ENCODE measurements at regions not wholly inside any gene's neighbourhood (a gene's known extent, or its start where the extent isn't known, plus 50 kb on each side); places are given as distances from the start of the nearest gene placed in this dataset.

DNA sequence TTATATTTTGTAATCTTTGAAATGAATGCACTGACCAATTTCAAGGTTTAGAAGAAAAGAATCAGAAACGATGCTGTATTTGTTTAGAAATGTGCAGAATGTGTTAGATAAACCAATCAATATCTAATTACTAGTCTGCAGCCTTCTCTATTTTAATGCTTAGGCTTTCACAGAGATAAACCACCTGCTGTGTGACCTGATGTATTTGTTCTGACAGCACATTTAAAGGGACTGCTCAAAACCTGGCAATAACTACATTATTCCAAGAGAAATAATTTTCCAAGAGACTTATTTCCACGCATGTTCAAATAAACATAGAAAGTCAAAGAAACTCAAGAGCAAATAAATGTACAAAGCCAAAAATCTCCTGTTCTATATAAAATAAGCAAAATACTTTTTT, 641.6 kb upstream of the PCDH20 start:
- no TSS peak for BruUV-seq (replicated peaks)
- CTCF ChIA-PET = no interaction called here

More for the DNA sequence above, 641.6 kb upstream of the PCDH20 start:
- H3K4me3 ChIP-seq (replicated peaks in 1 of 3; ENCODE audit: insufficient read depth in 1 of 3, low read depth in 1 of 3, low read length in 3 of 3) = no peak overlapping the region
- POLR2A ChIA-PET = no interaction called here
- H4K20me1 ChIP-seq (replicated peaks; ENCODE audit: control insufficient read depth, extremely low read depth, insufficient read depth, low read length) = no peaks in the 10 kb centered on the region
- no peaks in the 10 kb centered on the region for H3K9me1 ChIP-seq (replicated peaks; ENCODE audit: control insufficient read depth, extremely low read depth, insufficient read depth, low read length)
- no peak overlapping the region for H3K27ac ChIP-seq (ENCODE audit: insufficient read depth, low read depth, low read length)
- no peak overlapping the region for H3K4me2 ChIP-seq (ENCODE audit: insufficient read depth, low read length)
- no peaks in the 10 kb centered on the region for H3K79me2 ChIP-seq (ENCODE audit: control insufficient read depth, insufficient read depth, low read length)
- TF ChIP-seq FOS (IDR thresholded peaks at IDR 0.05; ENCODE audit: borderline replicate concordance, insufficient read depth, low read length) = no peak
- TF ChIP-seq POLR2A (IDR thresholded peaks at IDR 0.05; ENCODE audit: low read depth, low read length) = no peak
- TF ChIP-seq POLR2AphosphoS5 (IDR thresholded peaks at IDR 0.05; ENCODE audit: insufficient read depth, low read depth, low read length) = no peak
- no peak for TF ChIP-seq MAX (IDR thresholded peaks at IDR 0.05; ENCODE audit: insufficient read depth, insufficient read length)
- no peak for TF ChIP-seq MYC (IDR thresholded peaks at IDR 0.05; ENCODE audit: low read depth, low read length)
- no peak for TF ChIP-seq EZH2 (IDR thresholded peaks at IDR 0.05; ENCODE audit: borderline replicate concordance, low read depth, low read length, severe bottlenecking)
- TF ChIP-seq, protein P1, sequence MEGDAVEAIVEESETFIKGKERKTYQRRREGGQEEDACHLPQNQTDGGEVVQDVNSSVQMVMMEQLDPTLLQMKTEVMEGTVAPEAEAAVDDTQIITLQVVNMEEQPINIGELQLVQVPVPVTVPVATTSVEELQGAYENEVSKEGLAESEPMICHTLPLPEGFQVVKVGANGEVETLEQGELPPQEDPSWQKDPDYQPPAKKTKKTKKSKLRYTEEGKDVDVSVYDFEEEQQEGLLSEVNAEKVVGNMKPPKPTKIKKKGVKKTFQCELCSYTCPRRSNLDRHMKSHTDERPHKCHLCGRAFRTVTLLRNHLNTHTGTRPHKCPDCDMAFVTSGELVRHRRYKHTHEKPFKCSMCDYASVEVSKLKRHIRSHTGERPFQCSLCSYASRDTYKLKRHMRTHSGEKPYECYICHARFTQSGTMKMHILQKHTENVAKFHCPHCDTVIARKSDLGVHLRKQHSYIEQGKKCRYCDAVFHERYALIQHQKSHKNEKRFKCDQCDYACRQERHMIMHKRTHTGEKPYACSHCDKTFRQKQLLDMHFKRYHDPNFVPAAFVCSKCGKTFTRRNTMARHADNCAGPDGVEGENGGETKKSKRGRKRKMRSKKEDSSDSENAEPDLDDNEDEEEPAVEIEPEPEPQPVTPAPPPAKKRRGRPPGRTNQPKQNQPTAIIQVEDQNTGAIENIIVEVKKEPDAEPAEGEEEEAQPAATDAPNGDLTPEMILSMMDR (IDR thresholded peaks at IDR 0.05; ENCODE audit: extremely low read depth in 1 of 2, insufficient read depth in 1 of 2, low read depth in 1 of 2, low read length in 2 of 2) = no peak
- TF ChIP-seq JUN (IDR thresholded peaks at IDR 0.05; ENCODE audit: borderline replicate concordance, insufficient read depth, insufficient read length, low read depth) = no peak
- no peak for TF ChIP-seq GATA2 (IDR thresholded peaks at IDR 0.05; ENCODE audit: insufficient read depth, insufficient read length, low read depth, low read length)
- FAIRE-seq = no peak
- H3K4me1 ChIP-seq (ENCODE audit: control insufficient read depth, extremely low read depth, insufficient read depth, low read length) = no peaks in the 10 kb centered on the region
- no peak overlapping the region for H2AFZ ChIP-seq (ENCODE audit: low read depth, low read length)
- intact Hi-C loops (cut with micrococcal nuclease) (no loop called here), dilution Hi-C loops (cut with MboI; ENCODE audit: extremely low pct_ligation_motif_present, low sequenced_read_pairs) (no loop called here)
- DNase-seq (ENCODE audit: low read depth, low spot score) = no peak
- H3K27me3 ChIP-seq (ENCODE audit: control insufficient read depth in 2 of 2, insufficient read depth in 2 of 2, low read length in 2 of 2) = no peaks in the 10 kb centered on the region
- no peak overlapping the region for H3K9ac ChIP-seq (replicated peaks; ENCODE audit: extremely low read depth, insufficient read depth, low read length)
- no peaks in the 10 kb centered on the region for H3K36me3 ChIP-seq (ENCODE audit: control insufficient read depth in 2 of 2, extremely low read depth in 1 of 2, insufficient read depth in 2 of 2, low read length in 2 of 2)
- no peaks in the 10 kb centered on the region for H3K9me3 ChIP-seq (replicated peaks; ENCODE audit: control insufficient read depth, insufficient read depth, low read length)

Measured in endothelial cell of umbilical vein (primary cell).